Left lung (tissue), 4 donors: ENCODE measurements at regions not wholly inside any gene's neighbourhood (a gene's known extent, or its start where the extent isn't known, plus 50 kb on each side); places are given as distances from the start of the nearest gene placed in this dataset.

Experiments
- ATAC-seq: fragments of 200-7000 bp; cut with Tn5 transposase; one replicate; pipeline ENCODE4 v1.9.1; 2020; ENCODE audit warnings: moderate library complexity
- DNase-seq, 4 donors: peaks; one replicate each; pipeline ENCODE4 v3.0.0-alpha.2; 2013 to 2020
- H3K27ac ChIP-seq, 2 donors: fragments of 200-600 bp; sonication (generic) in 1 of 2; one replicate each; pipeline versions ENCODE4 v1.5.0 to v1.8.0; 2020 to 2021
- H3K27me3 ChIP-seq, 2 donors: fragments of 200-600 bp; sonication (generic) in 1 of 2; one replicate each; pipeline versions ENCODE4 v1.5.0 to v1.8.0; 2020 to 2021
- H3K36me3 ChIP-seq, 2 donors: fragments of 200-600 bp; sonication (generic) in 1 of 2; one replicate each; pipeline versions ENCODE4 v1.5.0 to v1.8.0; 2020 to 2021
- H3K4me1 ChIP-seq, 2 donors: fragments of 200-600 bp; one replicate each; pipeline ENCODE4 v1.8.0; 2021
- H3K4me3 ChIP-seq, 2 donors: fragments of 200-600 bp; sonication (generic) in 1 of 2; one replicate each; pipeline versions ENCODE4 v1.5.0 to v1.8.0; 2020 to 2021; ENCODE audit warnings: mild to moderate bottlenecking in 1 of 2
- H3K9me3 ChIP-seq, 2 donors: fragments of 200-600 bp; sonication (generic) in 1 of 2; one replicate each; pipeline versions ENCODE4 v1.5.0 to v1.8.0; 2020 to 2021
- intact Hi-C, 2 donors: fragments of 100-400 bp; cut with DNase I; formaldehyde crosslinking; loops; one replicate each; pipeline versions ENCODE4 v1.11.2 to v1.14.2; 2022
- TF ChIP-seq, protein P1 (sequence below), 2 donors: fragments of 200-600 bp; sonication (generic) in 1 of 2; IDR thresholded peaks; one replicate each; pipeline versions ENCODE4 v1.5.0 to v1.8.0; 2021; ENCODE audit warnings: antibody characterized with exemption in 2 of 2
- donor health status: DM: no; HTN: yes; CAD: no.
- donor health status: DM: no; HTN: no; CAD: no.

DNA sequence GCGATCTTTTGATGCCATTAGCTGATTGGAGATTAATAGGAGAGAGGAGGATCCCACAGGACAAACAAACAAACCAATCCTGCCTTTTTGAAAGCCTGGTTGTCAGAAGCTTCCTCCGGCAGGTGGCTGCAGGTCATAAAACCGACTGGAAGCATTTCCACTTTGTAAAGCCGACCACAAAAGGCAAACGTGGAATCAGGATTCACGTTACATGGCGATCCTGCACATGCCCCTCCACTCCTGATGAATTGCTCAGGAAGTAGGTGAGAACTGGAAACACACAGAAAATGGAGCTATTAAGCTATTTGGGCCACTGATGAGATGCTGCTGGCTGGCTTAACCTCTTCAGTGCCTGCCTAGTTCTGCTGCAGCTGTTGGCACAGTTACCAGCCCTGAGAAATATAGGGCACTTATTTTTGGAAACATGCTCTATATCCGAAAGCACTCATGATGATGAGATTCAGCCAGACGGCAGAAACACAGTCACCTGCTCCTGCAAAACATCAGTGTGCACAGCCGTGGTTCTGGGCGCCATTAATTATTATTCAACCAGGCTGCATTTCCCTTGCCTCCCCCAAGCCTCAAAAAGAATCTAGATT lies 110.3 kb upstream of the ST6GAL2 start:
- Histone ChIP-seq H3K36me3 (no peaks in the 10 kb centered on the region), H3K4me1 (no peaks in the 10 kb centered on the region), H3K27me3 (no peaks in the 10 kb centered on the region), H3K9me3 (no peaks in the 10 kb centered on the region), H3K4me3 (no peak overlapping the region), H3K27ac (no peak overlapping the region)
- intact Hi-C loops: no loop called here
- ATAC-seq (no peak), DNase-seq (no peak)
- TF ChIP-seq, protein P1, sequence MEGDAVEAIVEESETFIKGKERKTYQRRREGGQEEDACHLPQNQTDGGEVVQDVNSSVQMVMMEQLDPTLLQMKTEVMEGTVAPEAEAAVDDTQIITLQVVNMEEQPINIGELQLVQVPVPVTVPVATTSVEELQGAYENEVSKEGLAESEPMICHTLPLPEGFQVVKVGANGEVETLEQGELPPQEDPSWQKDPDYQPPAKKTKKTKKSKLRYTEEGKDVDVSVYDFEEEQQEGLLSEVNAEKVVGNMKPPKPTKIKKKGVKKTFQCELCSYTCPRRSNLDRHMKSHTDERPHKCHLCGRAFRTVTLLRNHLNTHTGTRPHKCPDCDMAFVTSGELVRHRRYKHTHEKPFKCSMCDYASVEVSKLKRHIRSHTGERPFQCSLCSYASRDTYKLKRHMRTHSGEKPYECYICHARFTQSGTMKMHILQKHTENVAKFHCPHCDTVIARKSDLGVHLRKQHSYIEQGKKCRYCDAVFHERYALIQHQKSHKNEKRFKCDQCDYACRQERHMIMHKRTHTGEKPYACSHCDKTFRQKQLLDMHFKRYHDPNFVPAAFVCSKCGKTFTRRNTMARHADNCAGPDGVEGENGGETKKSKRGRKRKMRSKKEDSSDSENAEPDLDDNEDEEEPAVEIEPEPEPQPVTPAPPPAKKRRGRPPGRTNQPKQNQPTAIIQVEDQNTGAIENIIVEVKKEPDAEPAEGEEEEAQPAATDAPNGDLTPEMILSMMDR (IDR thresholded peaks at IDR 0.05): no peak

DNA sequence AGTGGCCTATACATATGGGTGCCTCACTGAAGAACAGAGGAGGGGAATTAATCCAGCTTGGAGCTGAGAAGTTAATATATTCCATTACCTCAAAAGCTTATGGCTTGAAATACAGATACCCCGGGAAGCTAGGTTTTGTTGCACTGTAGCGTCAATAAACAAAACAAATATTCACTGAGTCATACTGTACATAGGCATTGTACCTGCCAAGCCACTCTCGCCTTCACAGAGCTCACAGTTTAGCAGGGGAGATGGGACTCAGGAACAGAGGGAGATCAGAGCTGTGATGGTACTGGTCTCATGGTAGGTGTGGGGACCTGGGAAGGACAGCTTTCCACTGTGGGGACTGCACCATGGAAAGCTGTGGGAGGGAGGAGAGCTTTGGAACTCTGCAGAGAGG lies 111.2 kb upstream of the ST6GAL2 start:
- Histone ChIP-seq H3K4me1 (no peaks in the 10 kb centered on the region), H3K27me3 (no peaks in the 10 kb centered on the region), H3K4me3 (no peak overlapping the region), H3K9me3 (no peaks in the 10 kb centered on the region), H3K27ac (no peak overlapping the region), H3K36me3 (no peaks in the 10 kb centered on the region)
- ATAC-seq (no peak), DNase-seq (no peak)
- intact Hi-C loops: no loop called here
- TF ChIP-seq, protein P1 (IDR thresholded peaks at IDR 0.05): no peak

DNA sequence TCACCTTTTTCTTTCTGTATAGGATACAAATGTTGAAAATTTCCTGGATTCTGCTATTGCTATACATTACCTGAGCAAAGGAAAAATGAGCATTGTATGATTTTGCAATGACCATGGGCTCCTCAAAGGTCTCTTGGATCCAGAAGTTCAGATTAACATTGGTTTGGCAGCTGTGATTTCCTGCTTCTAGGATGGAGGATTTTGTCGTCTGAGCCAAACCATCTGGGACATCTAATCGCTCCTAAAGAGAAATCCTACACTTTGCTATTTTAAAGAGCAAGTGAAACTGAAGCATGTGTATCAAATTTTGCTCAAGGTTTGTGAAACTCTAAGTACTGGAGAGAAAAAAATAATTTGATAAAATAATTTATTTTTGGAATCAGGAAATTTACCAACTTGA lies 115.1 kb upstream of the ST6GAL2 start:
- ATAC-seq: no peak
- Histone ChIP-seq H3K4me1 (no peaks in the 10 kb centered on the region), H3K36me3 (no peaks in the 10 kb centered on the region), H3K27ac (no peak overlapping the region), H3K9me3 (no peaks in the 10 kb centered on the region), H3K4me3 (no peak overlapping the region), H3K27me3 (no peaks in the 10 kb centered on the region)
- intact Hi-C loops: no loop called here
- TF ChIP-seq, protein P1 (IDR thresholded peaks at IDR 0.05): no peak
- peak in 2 of 4 donors; percentile 5 to 16 for DNase-seq

DNA sequence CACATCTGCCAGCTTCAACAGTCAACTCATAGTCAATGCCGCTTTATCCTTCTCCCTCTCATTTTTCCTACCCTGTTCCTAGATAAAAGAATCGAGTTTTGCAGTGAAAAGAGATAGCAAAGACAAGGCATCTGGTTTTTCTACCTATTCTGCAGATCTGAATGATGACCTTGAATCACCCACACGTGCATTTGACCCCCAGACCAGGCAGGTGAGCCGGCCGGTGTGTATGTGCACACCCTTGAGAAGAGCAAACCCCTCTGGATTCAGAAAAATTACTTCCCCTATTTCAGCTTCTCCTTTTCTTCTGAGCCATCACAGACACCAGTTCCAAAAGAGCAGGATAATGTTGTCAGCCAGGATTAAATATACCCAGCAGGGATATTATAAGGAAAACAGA lies 115.6 kb upstream of the ST6GAL2 start:
- intact Hi-C loops: no loop called here
- DNase-seq (no peak), ATAC-seq (no peak)
- no peak overlapping the region for H3K27ac ChIP-seq
- no peak overlapping the region for H3K4me3 ChIP-seq
- H3K27me3 ChIP-seq: no peaks in the 10 kb centered on the region
- no peaks in the 10 kb centered on the region for H3K4me1 ChIP-seq
- TF ChIP-seq, protein P1 (IDR thresholded peaks at IDR 0.05): no peak
- H3K36me3 ChIP-seq: no peaks in the 10 kb centered on the region
- no peaks in the 10 kb centered on the region for H3K9me3 ChIP-seq

DNA sequence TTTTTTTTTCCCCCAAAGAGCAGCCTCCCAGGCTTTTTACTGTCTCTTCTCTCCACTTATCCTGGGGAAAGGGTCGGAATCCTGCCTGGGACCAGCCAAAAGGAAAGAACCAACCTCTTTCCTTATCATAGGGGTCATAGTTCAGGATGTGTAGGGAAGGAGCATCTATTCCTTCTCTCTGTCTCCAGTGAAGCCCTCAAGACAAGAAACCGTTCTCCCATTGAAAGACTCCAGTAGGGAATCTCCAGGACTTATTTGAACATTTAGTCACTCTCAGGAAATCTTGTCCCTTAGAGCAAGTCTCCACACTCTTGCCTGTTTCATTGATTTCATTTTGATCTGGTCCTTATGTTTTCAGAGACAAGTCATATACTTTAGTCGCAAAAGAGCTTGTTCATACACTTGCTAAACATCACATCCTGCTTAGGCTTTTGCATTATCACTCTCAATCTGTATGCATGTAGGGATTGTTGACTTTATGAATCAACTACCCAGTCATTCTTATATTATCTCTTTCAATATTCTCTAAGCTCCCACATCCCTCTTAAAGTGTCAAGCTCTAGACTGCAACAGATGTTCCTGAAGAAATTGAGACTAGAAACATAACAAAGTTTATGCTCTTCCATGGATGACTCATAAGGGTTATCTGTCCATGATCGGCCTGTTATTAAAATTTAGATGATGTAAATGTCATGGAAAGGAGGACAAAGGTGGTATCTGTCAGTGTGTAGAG lies 116.2 kb upstream of the ST6GAL2 start:
- Histone ChIP-seq H3K4me1 (no peaks in the 10 kb centered on the region), H3K27ac (no peak overlapping the region), H3K27me3 (no peaks in the 10 kb centered on the region), H3K4me3 (no peak overlapping the region), H3K9me3 (no peaks in the 10 kb centered on the region), H3K36me3 (no peaks in the 10 kb centered on the region)
- DNase-seq (no peak), ATAC-seq (no peak)
- TF ChIP-seq, protein P1 (IDR thresholded peaks at IDR 0.05): no peak
- intact Hi-C loops: no loop called here
